Right forelimb (tissue), 1 donor: ENCODE measurements at regions not wholly inside any gene's neighbourhood (a gene's known extent, or its start where the extent isn't known, plus 50 kb on each side); places are given as distances from the start of the nearest gene placed in this dataset.

Experiments
- DNase-seq: peaks from one replicate; pipeline ENCODE4 v3.0.0-alpha.2; 2018

DNA sequence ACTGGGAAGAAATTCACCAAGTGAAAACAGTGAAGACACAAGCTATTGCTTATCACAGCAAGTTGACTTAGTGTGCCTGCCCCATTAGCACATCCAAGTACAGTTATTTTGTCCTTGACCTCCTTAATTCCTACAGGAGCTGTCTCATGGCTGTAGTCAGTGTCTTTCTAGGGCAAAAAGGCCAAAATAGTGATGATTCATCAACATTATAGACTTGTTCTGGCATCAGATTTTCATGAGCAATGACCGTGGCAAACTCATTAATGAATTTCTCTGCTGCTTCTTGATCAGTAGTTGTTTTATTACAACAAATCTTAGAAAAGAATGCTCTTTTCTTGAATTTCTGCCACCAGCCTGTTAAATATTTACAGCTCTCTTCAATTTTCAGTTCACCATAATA, 1169.3 kb upstream of the DDX18 start:
- no peak for DNase-seq

DNA sequence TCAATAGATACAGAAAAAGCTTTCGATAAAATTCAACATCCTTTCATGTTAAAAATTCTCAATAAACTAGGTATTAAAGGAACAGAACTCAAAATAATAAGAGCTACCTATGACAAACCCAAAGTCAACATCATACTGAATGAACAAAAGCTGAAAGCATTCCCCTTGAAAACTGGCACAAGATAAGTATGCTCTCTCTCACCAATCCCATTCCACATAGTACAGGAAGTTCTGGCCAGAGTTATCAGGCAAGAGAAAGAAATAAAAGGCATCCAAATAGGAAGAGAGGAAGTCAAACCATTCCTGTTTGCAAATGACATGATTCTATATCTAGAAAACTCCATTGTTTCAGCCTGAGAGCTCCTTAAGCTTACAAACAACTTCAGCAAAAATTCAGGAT, 1145.8 kb upstream of the DDX18 start:
- no peak for DNase-seq

DNA sequence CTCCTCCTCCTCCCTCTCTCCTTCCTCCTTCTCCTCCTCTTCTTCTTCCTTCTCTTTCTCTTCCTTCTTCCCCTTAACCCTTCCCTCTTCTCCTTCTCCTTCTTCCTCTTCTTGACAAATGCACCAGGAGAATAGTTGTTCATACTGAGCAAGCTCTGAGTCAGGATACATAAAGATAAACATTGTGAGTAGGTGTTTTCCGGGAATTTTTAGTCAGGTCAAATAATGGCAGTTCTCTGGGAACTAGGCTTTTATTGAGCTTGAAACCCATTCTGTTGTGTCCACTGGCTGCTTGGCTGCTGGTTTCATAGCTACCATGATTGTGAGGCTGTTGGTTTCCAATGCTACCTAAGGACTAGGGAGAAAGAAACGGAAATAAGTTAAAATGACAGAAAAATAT, 1144.7 kb upstream of the DDX18 start:
- DNase-seq = no peak

DNA sequence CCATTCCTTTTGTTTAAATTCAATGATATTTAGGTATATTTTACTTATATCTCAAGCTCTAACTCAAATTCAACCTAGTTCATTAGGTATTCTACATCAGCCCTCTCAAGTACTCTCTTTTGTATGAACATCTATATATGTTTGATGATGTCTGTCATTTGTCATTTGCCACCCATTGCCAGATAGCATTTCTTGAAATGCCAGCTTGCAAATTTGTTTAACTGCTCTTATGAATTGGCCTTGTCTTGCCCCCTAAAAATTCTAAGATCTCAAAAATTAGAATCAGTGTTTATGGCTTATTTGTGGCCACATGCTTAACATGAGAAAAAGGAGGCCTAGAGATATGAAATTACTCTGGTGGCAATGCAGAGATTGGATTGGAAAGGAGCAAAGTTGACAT, 1140.3 kb upstream of the DDX18 start:
- DNase-seq = no peak

DNA sequence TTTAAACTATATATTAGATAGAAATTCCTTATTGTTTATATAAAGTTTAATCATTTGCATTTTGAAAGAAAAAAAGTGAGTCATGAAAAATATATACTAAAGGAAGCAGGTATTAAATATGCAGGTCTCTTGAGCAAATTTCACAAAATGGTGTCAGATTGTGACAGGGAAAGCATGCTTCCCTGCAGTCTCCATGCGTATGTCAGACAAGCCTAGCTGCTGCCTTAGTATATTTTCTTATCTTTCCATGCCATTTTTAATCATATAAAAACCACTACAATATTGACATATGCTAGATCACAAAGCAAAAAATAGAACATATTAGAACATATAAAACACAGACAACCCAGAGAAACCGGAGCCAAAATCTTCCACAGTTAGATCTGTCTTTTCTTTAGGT, 1137.7 kb upstream of the DDX18 start:
- DNase-seq = no peak

DNA sequence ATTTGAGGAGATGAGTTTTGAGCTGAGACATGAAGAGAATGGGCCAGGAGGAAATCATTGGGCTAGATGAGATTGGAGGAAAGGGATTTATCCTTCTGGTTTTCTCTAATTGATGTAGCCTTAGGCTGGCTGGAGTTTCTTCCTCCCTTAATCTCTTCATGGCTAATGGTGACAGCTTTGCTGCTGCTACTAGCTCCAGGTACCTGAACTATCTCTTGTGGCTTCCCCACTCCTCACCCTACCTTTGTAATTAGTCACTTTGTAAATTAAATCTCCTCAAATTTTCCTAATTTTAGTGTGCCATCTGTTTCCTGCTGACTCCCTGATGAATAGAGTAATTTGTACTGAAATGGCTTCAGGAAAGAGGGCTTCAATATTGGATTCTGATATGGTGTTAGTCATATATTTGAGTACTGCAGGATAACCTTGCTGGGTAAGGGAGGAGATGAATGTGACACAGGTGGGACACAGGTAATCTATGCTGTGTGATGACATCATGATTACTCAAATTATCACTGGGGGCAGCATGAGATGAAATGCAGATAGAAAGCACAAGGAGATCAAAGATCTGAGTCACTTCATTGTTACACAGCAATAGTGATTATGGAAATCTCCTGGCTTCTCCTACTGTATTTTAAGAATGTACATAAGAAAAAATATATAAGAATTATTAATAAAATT, 1134.1 kb upstream of the DDX18 start:
- DNase-seq = no peak

DNA sequence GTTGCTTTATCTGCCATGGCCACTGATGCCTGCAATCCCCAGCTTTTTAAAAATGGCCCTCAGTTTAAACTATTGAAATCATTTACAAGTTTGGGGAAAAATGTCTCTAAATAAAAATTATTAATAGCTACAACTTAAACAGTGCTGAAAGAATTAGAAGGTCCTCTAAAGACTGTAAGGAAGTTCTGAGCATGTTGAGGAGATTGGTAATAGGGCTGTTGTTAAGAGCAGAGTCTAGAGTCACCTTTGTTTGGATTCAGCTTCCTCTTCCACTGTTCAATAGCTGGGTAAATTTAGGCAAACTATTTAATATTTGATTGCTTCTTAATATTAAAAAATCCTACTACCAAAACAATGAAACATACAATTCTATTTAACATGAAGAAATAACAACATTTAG, 1127.1 kb upstream of the DDX18 start:
- no peak for DNase-seq

DNA sequence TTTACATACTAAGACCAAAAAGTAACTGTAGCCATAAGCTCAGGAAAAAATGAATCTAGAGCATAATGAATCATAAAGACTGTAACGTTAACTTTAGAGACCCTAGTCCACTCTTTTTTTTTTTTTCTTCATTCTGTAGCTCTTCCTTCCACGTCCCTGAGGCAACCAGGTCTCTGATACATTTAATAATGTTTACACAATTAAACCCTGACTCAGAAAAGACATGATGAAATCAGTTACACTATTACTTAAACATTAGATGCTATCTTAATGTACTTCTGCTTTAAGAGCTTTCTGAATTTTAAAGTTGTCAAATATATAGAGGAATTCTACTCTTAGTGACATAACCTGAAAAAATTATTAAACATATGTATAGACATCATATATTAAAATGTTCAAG, 1121.5 kb upstream of the DDX18 start:
- DNase-seq = no peak

DNA sequence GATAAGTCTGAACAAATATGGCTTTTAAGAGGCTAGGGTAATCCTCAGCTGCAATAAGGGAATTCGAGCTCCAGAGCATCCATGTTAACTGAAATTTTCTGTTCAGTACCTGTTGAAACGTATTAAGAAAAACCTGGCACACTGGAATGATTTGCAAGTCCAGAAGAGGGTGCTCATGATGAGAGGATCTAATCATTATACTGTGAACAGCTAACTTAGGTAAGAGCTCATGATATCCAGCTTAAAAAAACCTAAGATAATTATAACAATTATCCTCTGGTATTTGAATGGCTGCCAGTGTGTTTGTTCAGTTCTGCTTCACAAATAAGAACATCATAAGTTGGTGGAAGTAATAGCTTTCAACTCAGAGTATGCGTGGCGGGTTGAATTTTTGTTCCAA, 1118.3 kb upstream of the DDX18 start:
- no peak for DNase-seq

DNA sequence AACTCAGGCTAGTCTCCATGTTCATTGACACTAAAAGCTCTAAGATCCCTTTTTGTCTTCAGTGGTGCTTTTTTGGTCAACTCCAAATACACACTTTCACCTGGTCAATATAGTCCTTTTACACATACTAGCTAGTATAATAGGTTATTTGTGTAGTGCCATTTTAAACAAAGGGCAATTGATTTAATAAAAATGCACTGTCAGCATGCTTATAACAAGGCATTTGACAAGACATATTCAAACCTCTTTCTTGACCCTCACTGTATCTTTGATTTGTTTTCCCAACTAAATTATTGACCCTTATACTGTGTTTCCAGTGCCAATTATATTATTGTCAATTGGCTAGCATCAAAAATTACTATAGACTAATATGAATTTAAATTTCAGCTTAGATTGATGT, 1117.6 kb upstream of the DDX18 start:
- DNase-seq = no peak

DNA sequence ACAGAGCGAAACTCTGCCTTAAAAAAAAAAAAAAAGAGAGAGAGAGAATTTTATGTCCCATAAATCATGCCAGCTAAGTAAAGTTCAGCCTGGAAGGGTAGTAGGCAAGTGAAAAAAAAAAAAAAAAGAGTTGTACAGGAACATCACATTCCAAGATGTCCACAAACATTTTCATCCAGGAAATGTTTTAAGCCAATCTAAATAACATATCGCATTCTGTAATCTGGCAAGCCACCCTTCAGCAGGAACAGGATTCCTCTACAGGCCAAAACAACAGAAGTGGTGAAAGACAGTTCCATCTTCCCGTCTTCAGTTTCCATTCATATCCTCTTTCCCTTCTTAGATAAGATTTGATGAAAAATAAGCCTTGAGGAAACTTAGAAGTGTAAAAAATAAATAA, 1108.1 kb upstream of the DDX18 start:
- no peak for DNase-seq

DNA sequence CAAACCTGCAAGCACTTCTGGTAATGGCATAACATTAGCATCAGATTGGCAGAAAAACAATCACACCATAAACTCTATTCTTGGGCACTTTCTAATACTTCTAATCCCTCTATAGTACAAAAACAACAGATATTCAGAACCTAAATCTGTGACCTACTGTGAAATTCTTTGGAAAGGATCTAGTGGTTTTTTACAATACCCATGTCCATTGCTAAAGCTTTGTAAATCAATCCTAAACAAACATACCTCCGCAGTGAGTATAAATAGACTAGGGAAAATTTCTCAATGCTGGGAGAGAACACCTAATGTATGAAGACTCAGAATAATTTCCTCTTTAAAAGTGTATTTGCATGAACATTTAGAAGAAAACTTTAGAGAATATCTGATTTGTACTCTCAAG, 1098.5 kb upstream of the DDX18 start:
- DNase-seq = no peak

DNA sequence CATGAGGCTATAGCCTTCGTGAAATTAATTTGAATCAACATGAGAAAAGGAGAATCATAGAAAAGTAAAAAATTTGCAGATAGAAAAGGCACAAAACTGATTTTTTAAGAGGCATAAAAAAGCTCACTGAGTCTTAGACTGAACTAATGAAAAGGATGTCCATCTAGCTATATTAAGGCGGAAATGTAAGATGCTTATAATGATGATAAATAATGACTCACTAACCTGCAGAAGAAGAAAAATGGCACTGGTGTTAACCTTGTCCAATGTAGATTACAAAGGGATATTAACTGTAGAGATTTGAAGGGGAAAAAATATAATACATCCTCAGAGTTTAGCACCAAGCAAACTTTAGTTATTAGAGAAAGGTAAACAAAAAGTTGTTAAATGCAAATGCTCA, 1098.0 kb upstream of the DDX18 start:
- DNase-seq = no peak

DNA sequence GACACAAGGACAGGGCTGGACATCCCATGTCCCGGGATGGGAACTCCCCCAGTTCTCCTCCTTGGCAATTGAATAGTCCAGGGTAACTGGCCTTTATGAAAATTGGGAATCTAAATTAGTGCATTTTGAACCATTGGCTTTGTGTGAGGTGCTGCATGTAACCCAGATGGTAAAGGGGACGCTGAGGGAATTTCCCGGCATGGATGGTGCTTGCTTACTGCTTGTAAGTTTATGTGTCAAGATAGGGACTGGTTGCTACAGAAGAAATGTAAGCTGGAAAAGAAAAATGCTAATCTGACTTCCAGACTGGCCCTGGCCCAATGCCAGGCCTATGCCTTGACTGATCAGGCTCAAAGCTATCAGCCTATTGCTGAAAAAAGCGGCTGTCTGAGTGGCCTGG, 1096.7 kb upstream of the DDX18 start:
- DNase-seq = no peak

DNA sequence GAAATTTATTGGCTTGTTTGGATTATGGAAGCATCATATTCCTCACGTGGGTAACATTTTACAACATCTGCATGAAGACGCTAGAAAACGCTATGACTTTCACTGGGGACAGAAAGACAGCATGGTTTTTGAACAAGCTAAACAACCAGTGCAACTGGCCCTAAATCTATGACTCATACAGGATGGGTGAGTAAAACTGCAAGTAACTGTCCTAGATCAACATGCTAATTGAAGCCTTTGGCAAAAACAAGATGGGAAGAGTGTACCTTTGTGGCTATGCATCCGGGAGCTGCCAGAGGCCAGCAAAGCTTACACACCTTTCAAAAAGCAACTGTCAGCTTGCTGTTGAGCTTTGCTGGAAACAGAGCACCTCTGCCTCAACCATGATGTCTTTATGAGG, 1096.0 kb upstream of the DDX18 start:
- DNase-seq = no peak

DNA sequence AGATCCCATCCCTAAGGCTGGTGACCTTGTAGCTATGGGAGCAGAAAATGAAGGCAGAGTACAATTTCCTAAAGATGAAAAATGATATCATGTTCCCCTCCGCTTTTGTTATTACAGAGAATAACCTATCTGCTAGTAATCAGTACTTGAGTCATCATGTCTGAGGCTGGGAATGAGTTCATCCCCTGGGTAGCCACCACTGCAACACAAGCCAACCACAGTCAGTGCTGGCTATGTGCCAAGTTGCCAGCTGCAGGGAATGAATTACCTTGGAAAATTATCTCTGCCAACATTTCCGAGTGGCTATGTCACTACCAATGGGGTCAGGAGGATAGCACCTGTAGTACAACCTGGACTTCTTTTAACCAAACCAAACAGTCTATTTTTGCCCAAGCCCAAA, 1094.7 kb upstream of the DDX18 start:
- DNase-seq = no peak

DNA sequence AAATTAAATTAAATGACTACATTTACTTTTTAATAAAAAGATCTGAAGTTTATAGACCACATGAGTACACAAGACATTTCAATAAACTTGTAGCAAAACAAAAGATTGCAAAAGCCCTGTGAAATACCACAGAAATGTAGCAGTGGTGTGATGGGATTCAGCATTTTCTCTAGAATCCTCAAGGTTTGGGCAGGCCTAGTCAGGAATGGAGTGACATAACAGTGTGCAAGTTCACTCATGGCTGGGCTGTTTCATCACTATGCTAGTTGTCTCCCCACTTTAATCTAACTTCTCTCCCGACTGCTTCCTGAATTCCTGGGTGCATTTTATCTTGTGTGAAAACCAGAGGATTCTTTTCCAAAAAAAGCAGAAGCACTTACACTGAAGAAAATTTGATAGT, 1089.9 kb upstream of the DDX18 start:
- DNase-seq = no peak

DNA sequence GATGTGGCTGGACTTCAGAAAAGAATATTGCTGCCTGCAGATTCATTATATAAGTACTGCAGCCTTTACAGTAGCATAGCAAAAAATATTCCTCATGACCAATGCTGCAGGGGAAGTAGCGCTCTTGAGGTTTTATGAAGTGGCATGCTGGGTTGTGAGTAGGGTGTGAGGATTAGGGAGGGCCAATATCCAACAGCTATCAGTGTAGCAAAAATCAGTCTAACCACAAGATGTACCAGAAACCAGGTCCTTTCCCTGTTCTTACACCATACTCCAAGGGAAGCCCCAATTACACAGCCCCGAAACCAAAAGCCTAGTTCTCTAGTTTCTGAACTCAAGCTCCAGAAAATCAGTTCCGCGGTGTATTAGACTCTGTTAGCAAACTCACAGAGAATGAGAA, 1082.2 kb upstream of the DDX18 start:
- DNase-seq = no peak

DNA sequence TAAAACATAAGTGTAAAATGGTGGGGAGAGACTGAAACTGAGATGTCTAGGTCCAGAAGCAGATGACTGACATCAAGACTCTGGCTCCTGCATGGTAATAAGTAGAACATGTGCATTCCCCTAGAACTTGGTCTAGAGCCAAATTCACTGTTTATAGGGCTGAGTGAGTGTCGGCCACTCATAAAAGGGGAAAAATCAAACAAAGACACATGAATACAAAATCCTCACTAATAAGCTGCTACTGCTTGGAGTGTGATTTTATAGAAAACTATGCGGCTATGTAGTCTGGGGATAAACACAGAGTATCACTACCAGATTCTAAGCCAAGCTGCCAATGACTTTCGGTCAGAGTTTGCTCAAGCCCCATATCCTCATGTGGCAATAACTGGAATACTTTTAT, 1080.8 kb upstream of the DDX18 start:
- no peak for DNase-seq

DNA sequence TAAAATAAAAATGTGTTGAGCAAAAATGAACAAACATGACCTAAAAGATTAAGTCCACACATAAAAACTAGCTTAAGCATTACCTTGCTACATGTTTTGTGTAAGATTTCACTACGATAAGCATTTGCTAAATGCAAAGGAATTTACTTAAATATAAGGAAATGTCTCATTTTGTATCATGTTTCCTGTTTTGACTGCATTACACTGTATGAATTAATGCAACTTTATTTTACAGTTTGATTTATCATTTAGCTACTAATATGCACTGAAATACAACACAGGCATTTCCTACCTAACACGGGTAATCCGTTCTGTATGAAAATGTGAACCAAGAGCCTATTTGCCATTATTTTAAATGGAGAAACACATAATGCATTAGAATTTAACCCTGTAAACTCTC, 1076.5 kb upstream of the DDX18 start:
- DNase-seq = no peak

DNA sequence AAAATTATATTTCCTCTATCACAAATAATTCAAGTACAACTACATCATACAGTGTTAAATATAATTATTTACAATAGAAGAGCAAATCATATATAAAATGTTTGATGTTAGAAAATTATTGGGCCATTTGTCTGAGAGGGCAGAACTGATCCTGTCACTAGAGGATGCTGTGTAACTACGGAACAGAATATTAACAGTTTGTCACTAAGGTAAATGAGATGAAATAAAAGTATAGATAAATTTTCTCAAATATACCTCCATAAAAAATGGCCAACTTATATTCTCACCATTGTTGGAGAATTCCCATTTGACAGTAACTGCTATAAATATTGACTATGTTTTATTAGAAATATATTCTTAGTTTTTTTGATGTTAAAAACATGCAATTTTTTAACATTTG, 1067.4 kb upstream of the DDX18 start:
- DNase-seq = no peak

DNA sequence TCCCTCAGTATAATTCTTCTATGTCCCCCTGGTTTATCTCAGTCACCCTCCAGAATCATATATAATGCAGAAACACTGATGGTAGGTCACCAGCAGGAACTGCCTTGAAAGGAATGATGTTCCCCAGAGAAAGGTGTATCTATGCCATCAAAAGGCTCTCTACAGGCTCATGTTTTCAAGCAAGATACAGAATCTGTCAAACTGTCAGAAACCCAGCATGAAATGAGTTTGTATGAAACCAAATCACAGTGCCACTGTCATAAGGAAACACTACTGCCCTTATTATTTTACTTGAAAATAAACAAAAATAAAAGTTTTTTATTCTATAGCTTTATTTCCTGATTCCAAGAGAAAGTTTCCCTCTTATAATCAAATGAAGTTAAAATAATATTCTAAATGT, 1064.5 kb upstream of the DDX18 start:
- no peak for DNase-seq

DNA sequence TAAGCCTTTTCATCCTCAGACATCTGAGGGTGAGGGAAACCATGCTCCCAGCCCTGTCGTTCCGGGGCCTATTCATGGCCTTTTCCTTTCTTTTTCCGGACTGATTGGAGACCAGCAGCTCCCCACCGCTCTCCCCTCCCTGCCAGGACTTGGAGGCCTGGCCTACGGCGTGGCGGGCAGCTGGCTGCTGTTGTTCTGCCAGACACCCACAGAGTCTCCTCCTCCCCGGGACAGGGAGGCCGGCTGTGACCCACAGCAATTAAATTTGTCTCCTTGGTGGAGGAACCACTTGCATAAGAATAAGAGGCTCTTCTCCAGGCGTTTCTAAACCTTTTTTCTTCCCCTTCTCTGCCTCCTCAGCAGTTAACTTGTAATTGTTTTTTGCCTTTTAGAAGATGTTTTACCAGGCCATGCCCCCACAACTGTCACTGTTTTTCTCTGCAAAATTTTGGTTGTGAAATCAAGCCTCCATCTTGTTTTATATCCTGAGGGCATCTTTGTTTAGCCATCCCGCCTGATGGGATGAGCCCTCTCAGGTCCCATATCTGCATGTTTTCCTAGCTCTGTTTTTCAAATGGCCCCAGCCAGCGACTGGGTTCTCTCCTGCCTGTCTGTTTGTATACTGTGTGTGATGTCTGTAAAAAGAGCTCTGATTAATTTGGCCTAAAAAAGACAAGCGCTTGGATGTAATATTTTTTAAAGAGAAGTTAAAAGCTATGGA, 1060.0 kb upstream of the DDX18 start:
- DNase-seq = no peak

DNA sequence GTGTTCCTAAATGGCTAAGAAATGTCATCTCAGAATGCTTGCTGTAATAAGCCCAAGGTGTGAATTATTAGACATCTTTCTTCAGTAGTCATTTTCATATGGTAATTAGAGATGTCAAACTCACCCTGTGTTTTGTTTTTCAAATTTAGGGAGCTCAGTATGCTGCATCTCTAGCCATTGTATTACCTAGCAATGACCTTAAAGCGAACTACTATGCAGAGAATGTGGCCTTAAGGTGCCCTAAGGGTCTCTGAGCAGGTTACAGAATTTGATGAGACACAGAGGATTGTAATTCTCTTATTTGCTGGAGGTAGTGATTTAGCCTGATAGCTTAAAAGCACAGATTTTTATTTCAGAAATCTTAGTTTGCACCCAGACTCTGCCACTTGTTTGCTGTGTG, 1052.6 kb upstream of the DDX18 start:
- DNase-seq = no peak

DNA sequence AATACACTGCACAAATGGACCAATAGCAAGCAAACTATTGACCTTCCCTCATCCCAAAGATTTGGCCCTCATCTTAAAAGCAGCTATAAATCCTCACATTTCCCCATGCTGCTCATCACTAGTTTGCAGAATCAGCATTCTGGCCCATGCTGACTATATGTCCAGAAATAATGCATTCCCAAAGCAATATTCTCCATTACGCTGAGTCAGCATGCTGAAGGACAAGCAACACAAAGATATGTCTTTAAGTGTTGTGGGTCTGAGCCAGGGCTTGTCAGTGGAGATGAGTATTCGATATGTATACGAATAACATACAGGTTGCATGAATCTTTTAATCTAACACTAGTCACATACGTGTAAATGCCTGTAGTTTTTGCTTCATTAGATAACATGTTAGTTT, 1045.0 kb upstream of the DDX18 start:
- DNase-seq = no peak
